ENCODE measurements at regions not wholly inside any gene's neighbourhood (a gene's known extent, or its start where the extent isn't known, plus 50 kb on each side); places are given as distances from the start of the nearest gene placed in this dataset.

GRCh38 chr5:164266571-164266970, 761.2 kb downstream of the MAT2B start:
- TF ChIP-seq POLR2A (IDR thresholded peaks at IDR 0.05; ENCODE audit: low read length), result no peak
- no peak for TF ChIP-seq GATA1 (IDR thresholded peaks at IDR 0.05; ENCODE audit: low read depth, low read length)
